ENCODE measurements at regions not wholly inside any gene's neighbourhood (a gene's known extent, or its start where the extent isn't known, plus 50 kb on each side); places are given as distances from the start of the nearest gene placed in this dataset.

GRCh38 chr16:54431997-54432896 is 145.7 kb upstream of the IRX3 start:
- CTCF ChIA-PET, result interaction anchor here (1.4 kb wide), 1 partner anchor 10 kb away, joined by 3 read pairs; no protein-coding TSS in a partner anchor

GRCh38 chr16:54431041-54431996 is 144.7 kb upstream of the IRX3 start:
- TF ChIP-seq CTCF (IDR thresholded peaks at IDR 0.05; ENCODE audit: control extremely low read depth, extremely low read depth, low read depth, missing control alignments), result no peak
- ChIA-PET CTCF (interaction anchor here (1.4 kb wide), 1 partner anchor 9 kb away, joined by 3 read pairs; no protein-coding TSS in a partner anchor), POLR2A (no interaction called here)
- no peak for DNase-seq (ENCODE audit: extremely low spot score)

More at GRCh38 chr16:54431997-54432896, 145.7 kb upstream of the IRX3 start:
- POLR2A ChIA-PET, result no interaction called here
- DNase-seq (ENCODE audit: extremely low spot score), result no peak
- TF ChIP-seq CTCF (IDR thresholded peaks at IDR 0.05; ENCODE audit: control extremely low read depth, extremely low read depth, low read depth, missing control alignments), result no peak

GRCh38 chr16:54430491-54431030 is 144.0 kb upstream of the IRX3 start:
- ChIA-PET CTCF (interaction anchor here (1.4 kb wide), 1 partner anchor 8 kb away, joined by 3 read pairs; no protein-coding TSS in a partner anchor), POLR2A (no interaction called here)
- no peak for TF ChIP-seq CTCF (IDR thresholded peaks at IDR 0.05; ENCODE audit: control extremely low read depth, extremely low read depth, low read depth, missing control alignments)
- DNase-seq (ENCODE audit: extremely low spot score), result no peak

- CTCF ChIA-PET, result no interaction called here
- POLR2A ChIA-PET, result no interaction called here
- no peak for TF ChIP-seq CTCF (IDR thresholded peaks at IDR 0.05; ENCODE audit: control extremely low read depth, extremely low read depth, low read depth, missing control alignments)
- DNase-seq (ENCODE audit: extremely low spot score), result no peak
Measured at GRCh38 chr16:54429029-54429428, 142.4 kb upstream of the IRX3 start.

- TF ChIP-seq CTCF (IDR thresholded peaks at IDR 0.05; ENCODE audit: control extremely low read depth, extremely low read depth, low read depth, missing control alignments), result no peak
- DNase-seq (ENCODE audit: extremely low spot score), result no peak
- CTCF ChIA-PET, result interaction anchor here (1.6 kb wide), 1 partner anchor 12 kb away, joined by 4 read pairs; no protein-coding TSS in a partner anchor
- POLR2A ChIA-PET, result no interaction called here
Measured at GRCh38 chr16:54426553-54426849, 139.9 kb upstream of the IRX3 start.

Measured in GM10248 (cell line).